Ammon's horn (tissue), 1 donor: ENCODE measurements at regions not wholly inside any gene's neighbourhood (a gene's known extent, or its start where the extent isn't known, plus 50 kb on each side); places are given as distances from the start of the nearest gene placed in this dataset.
A peak's percentile ranks its signal among the peaks of the same experiment; 100 is the strongest.
"Not testable (repeated sequence)": the region's sequence is repeated elsewhere in the genome, so short reads cannot be mapped to it uniquely, and the experiment has no call there.

ENCODE experiments used
- DNase-seq: peaks from one replicate; pipeline ENCODE4 v3.0.0-alpha.2; 2016; ENCODE audit warnings: low spot score

GRCh38 chrX:3509934-3510333, 163.5 kb upstream of the MXRA5 start:
- no peak for DNase-seq

GRCh38 chrX:3504916-3505315, 158.5 kb upstream of the MXRA5 start:
- no peak for DNase-seq

- peak; percentile 21 for DNase-seq
These were observed 155.5 kb upstream of the MXRA5 start for GRCh38 chrX:3501833-3502535.

GRCh38 chrX:3495836-3496769, 149.7 kb upstream of the MXRA5 start:
- not testable (repeated sequence) for DNase-seq

GRCh38 chrX:3493605-3494004, 147.2 kb upstream of the MXRA5 start:
- DNase-seq = no peak

- DNase-seq = no peak
These were observed 139.3 kb upstream of the MXRA5 start for GRCh38 chrX:3485727-3486126.

- no peak for DNase-seq
These were observed 132.6 kb upstream of the MXRA5 start for GRCh38 chrX:3479026-3479425.

GRCh38 chrX:3476973-3477372, 130.5 kb upstream of the MXRA5 start:
- no peak for DNase-seq

- not testable (repeated sequence) for DNase-seq
These were observed 123.8 kb upstream of the MXRA5 start for GRCh38 chrX:3470211-3470679.

GRCh38 chrX:3468031-3468430, 121.6 kb upstream of the MXRA5 start:
- no peak for DNase-seq

GRCh38 chrX:3465017-3465416, 118.6 kb upstream of the MXRA5 start:
- DNase-seq = no peak

- no peak for DNase-seq
These were observed 115.7 kb upstream of the MXRA5 start for GRCh38 chrX:3462166-3462508.

- no peak for DNase-seq
These were observed 115.1 kb upstream of the MXRA5 start for GRCh38 chrX:3461397-3462165.

- no peak for DNase-seq
These were observed 109.3 kb upstream of the MXRA5 start for GRCh38 chrX:3455796-3456195.

- DNase-seq = no peak
These were observed 105.1 kb upstream of the MXRA5 start for GRCh38 chrX:3451571-3451970.

- DNase-seq = no peak
These were observed 104.6 kb upstream of the MXRA5 start for GRCh38 chrX:3450881-3451570.

GRCh38 chrX:3449287-3449686, 102.8 kb upstream of the MXRA5 start:
- DNase-seq = no peak

GRCh38 chrX:3448563-3448962, 102.1 kb upstream of the MXRA5 start:
- no peak for DNase-seq

GRCh38 chrX:3445806-3446490, 99.5 kb upstream of the MXRA5 start:
- no peak for DNase-seq

- DNase-seq = no peak
These were observed 96.7 kb upstream of the MXRA5 start for GRCh38 chrX:3443184-3443583.

- DNase-seq = no peak
These were observed 96.2 kb upstream of the MXRA5 start for GRCh38 chrX:3442691-3443090.
